Stimulated activated CD4-positive, alpha-beta T cell treated with anti-CD3 and anti-CD28 coated beads, Interleukin-4, amount 100 ng/mL, for 48 hours (primary cell): ENCODE measurements at regions not wholly inside any gene's neighbourhood (a gene's known extent, or its start where the extent isn't known, plus 50 kb on each side); places are given as distances from the start of the nearest gene placed in this dataset.

ENCODE experiments used
- DNase-seq, 2 donors: peaks; one replicate each; pipeline ENCODE4 v3.0.0-alpha.2; 2020; ENCODE audit warnings: low read depth in 2 of 2

DNA sequence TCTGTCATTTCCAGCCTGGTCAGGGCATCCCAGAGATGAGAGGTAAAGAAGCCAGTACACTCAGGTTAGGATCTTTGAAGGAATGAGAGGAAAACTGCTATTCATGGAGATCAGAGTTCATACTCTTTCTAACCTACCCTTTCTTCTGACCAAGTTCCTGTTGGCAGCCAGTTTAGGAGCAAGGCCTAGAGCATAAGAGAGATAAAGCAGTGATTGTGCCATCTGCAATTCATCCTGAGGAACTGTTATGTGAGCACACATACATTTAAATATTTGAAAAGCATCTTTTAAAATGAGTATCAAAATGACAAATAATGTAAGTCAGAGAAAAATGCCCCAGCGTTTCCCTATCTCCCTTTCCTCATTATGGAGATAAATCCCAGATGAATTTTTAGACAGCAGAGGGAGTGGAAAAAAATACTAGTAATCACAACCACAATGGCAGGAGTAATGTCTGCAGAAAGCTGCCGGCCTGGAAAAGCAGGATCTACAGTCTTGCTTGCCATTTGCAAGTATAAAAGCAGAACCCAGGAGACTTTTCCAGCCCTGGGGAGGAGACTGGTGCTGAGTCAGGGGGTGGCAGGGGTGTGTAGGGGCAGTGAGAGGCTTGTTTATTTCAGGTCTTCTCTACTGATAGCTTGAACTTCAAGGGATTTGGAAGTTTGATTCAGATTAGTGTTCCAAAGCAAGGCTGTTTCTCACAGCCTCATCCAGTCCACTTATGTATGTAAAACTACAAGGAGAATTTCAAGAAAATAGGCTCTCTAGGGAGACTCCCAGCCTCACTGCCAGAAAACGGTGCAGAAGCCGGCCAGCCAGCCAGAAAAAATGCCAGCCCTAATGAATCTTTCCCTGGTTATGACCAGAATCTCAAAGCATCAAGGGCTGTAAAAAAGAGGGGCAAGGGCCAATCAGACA is 1052.4 kb downstream of the TUSC7 start:
- DNase-seq, result no peak

GRCh38 chr3:117762621-117763037 is 1053.0 kb downstream of the TUSC7 start:
- DNase-seq, result no peak

DNA sequence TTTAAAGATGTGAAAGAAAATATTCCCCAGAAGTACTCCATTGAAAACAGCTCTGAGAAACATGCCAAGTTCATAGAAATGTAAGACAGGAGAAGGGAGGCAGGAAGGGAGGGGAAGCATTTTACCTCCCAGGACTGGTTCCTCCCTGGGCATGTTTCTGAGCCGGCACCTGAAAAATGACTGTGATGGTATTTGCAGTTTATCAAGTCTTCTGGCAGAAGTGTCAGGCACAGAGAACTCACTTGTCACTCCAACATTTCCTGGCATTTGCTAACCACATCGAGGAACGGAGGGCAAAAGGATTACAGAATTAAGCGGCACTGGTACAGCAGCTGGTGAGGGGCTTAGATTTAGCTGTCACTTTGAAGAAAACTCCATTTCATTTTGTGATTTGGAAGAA is 1054.0 kb downstream of the TUSC7 start:
- DNase-seq, result no peak

GRCh38 chr3:117768581-117768980 is 1059.0 kb downstream of the TUSC7 start:
- no peak for DNase-seq

DNA sequence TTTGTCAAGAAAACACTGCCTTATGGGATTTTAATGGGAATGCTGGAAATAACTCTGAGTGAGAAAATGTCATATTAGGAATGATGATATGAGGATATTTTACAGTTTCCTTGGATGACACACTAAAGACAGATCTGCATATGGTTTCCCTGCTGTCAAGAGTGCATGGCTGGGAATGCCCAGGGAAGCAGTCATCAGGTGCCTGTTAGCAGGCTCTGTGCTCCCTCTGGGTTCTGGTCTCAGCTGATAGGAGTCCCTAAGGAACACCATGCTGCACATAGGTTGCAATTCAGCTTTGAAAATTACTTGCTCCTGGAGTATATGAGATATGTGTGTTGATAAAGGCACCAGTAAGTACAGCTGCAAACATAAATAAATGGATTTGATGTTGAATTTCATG is 1064.6 kb downstream of the TUSC7 start:
- no peak for DNase-seq

DNA sequence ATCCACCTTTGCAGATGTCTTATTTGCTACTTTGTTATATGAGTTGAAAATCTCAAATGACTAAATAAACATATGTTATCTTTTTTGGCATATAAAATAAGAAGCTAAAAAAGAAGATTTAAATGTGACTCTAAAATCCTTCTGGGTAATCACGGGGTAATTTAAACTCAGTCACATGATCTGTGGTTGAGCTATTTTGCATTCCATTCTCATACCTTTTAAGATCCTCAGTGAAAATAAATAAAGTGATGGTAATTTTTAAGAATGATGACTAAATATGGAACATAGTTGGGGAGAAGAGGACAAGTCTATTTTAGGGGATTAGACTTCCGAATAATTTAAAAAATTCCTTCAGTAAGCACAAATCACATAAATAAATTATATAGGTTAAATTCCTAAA is 1076.8 kb downstream of the TUSC7 start:
- no peak for DNase-seq

GRCh38 chr3:117788061-117788460 is 1078.5 kb downstream of the TUSC7 start:
- no peak for DNase-seq

- DNase-seq, result no peak
Measured at GRCh38 chr3:117788506-117788905, 1078.9 kb downstream of the TUSC7 start.

- DNase-seq, result no peak
Measured at GRCh38 chr3:117790235-117790987, 1080.8 kb downstream of the TUSC7 start.

DNA sequence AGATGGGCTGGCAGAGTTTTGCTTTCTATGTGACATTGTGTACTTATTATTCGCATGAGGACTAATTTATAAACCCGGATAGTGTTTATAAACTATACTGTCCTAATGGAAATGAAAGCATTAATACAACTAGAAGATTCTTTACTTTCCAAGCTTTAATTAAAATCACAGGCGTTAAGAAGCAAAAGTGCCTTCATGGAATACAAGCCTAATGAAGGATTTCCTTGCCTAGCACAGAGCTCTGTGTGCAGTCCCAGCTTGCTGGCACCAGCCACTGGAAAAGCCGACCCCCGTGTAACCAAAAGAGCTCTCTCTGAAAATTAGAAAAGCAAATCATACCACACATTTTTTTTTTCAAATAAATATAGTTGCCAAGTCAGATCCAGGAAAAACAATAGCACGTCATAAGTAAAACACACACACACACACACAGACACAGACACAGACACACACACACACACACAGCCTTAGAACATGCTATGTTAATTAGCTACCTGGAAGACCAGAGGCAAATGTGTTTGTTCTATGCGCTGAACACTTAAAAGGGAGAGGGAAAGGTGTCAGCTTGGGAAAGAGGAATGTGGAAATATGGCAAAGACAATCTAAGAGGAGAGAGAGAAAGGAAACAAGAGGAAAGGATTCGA is 1084.2 kb downstream of the TUSC7 start:
- DNase-seq, result no peak

- DNase-seq, result no peak
Measured at GRCh38 chr3:117798221-117798620, 1088.6 kb downstream of the TUSC7 start.

- DNase-seq, result no peak
Measured at GRCh38 chr3:117798687-117799386, 1089.3 kb downstream of the TUSC7 start.

- no peak for DNase-seq
Measured at GRCh38 chr3:117799387-117799735, 1089.8 kb downstream of the TUSC7 start.

GRCh38 chr3:117801912-117802239 is 1092.3 kb downstream of the TUSC7 start:
- DNase-seq, result no peak

DNA sequence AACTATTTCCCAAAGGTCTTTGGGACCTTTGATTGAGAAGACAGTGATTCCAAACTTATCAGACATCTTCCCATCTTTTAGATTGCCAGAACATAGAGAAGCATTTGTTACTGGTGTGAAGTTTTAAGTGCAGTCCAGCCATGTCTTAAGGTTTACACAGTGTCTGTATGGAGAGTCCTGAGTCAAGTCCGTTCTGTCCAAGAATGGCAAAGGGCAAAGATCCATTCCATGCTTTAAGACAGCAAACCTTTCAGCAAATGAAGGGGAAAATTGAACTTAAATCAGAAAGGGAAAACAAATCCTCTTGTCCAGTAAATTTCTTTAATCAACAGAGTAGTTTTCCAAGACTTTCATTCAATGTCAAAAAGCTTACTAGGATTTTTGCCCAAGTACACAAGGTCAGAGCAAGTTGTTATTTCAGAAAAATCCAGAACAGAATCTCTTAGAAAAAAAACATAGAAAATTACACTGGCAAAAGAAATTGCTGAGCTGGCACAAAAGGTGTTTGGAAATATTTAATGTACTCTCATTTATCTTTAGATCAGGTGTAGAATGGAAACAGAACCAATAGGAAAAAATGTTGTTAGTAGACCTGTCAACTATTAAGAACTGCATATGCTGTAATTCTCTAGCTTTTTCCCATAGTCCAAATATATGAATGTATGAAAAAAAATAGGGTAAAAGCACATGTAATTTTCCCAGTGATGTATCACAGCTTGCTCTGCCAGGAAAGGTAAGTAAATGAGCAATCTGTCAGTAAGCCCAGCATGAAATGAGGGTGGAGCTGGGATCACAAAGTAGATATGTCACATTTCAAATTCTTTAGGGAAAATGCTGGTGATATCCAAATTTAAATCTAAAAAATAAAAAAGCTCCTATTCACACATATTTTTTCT is 1099.9 kb downstream of the TUSC7 start:
- DNase-seq, result no peak

DNA sequence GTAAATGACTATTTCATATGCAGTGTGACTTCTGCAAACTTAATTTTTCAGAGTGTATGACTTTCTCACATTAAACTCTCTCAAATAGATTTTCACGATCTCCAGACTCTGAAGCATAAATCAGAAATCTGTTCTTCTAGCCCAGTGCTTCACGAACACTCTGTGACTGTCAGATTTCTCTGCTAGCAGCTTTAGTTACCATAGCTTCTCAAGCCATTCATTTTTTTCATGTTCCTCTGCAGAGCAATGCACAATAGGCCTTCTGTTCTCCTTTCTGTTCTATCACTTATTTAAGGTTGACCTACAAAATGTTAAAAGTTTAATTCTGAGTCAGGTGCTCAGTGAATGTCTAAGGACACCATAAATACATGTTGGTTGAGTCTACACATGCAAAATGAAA is 1102.2 kb downstream of the TUSC7 start:
- DNase-seq, result no peak

DNA sequence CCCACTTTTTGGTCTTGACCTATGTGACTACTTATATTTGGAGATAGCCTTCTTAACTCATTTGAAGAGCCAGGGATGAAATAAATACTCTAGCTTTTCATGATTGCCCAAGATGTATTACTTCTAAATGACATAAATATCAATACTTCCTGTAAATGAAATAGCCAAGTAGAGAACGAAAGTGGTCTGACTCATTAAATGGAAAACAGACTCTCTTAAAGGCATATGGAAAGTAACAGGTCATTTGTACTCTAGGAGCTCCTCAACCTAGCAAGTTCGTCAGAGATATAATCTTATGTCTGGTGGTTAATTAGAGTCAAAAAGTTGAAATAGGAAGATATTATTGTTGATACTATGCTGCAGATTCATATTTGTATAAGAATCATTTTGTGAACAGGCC is 1105.4 kb downstream of the TUSC7 start:
- no peak for DNase-seq

- no peak for DNase-seq
Measured at GRCh38 chr3:117817103-117817502, 1107.5 kb downstream of the TUSC7 start.

- no peak for DNase-seq
Measured at GRCh38 chr3:117818592-117818991, 1109.0 kb downstream of the TUSC7 start.

DNA sequence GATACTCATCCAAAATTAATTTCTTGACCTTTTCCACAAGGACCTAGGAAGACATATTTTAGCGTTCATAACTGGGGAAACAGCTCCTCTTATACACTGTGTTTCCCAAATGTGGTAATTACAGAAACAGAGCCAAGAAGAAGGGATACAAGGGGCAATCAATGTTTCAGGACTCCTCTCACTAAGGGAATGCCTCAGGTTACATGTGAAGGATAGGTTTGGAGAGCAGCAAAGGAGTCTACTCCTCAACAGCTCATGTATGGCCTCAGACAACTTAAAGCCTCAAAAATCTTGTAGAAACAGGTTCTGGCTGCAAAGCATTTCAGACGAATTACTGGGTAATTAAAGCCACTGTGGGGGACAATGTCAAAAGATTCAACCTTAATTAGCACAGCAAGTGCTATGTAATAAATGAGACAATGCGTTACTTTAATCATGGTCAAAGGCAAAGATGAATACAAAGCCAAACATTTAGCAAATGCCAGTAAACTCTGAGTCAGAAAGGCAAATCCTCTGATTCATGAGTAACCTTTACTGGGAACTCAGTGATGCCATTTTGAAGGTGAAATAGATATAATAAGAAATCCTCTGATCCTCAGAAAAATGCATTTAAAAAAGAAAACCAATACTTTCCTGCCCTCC is 1111.2 kb downstream of the TUSC7 start:
- DNase-seq, result no peak

DNA sequence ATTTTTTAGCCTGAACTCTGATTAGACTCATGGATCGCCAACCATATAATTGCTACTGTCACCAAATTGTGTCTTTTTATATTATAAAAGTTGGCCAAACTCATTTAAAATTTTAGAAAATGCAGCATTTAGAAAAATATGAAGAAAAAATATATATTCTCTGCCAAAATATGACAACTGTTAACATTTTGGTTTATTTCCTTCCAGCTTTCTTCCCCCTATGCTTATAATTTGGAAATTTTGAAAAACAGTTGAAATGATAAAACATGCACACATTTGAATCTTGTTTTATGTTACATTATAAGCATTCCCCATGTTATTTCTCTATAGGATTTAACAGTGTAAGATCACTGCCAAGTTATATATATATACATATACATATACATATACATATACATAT is 1112.8 kb downstream of the TUSC7 start:
- DNase-seq, result no peak
